Keratinocyte (primary cell): ENCODE measurements at regions not wholly inside any gene's neighbourhood (a gene's known extent, or its start where the extent isn't known, plus 50 kb on each side); places are given as distances from the start of the nearest gene placed in this dataset.

Source experiments
- DNase-seq: peaks from one replicate; pipeline ENCODE4 v3.0.0-alpha.2; 2011; ENCODE audit warnings: low read depth, missing footprints, low spot score
- FAIRE-seq: peaks from 2 replicates; lab custom pipeline; 2011; peaks lifted over from hg19 to GRCh38; lab: Jason Lieb, UNC
- H2AFZ ChIP-seq: 2 replicates; pipeline ENCODE4 v1.6.0; 2012; ENCODE audit warnings: low read length, control low read depth, inconsistent platforms; ENCODE audit not compliant: control insufficient read depth
- H3K27ac ChIP-seq: 2 replicates; pipeline ENCODE4 v1.5.1; 2011; ENCODE audit warnings: low read length; ENCODE audit not compliant: control insufficient read depth, insufficient read depth
- H3K27me3 ChIP-seq: 3 replicates; pipeline ENCODE4 v1.6.0; 2011; ENCODE audit warnings: low read length; ENCODE audit not compliant: control insufficient read depth, insufficient read depth; ENCODE audit errors: extremely low read depth
- H3K36me3 ChIP-seq, 2 experiments: 2 replicates in 1 of 2; 3 replicates in 1 of 2; pipeline ENCODE4 v1.5.1; 2011; ENCODE audit warnings: low read length in 2 of 2, mild to moderate bottlenecking in 1 of 2; ENCODE audit not compliant: control insufficient read depth in 2 of 2, insufficient read depth in 2 of 2; ENCODE audit errors: extremely low read depth in 1 of 2
- H3K4me1 ChIP-seq: 3 replicates; pipeline ENCODE4 v1.5.1; 2011; ENCODE audit warnings: low read length; ENCODE audit not compliant: control insufficient read depth, insufficient read depth; ENCODE audit errors: extremely low read depth
- H3K4me2 ChIP-seq: 3 replicates; pipeline ENCODE4 v1.6.0; 2011; ENCODE audit warnings: low read depth, low read length; ENCODE audit not compliant: control insufficient read depth, insufficient read depth; ENCODE audit errors: extremely low read depth
- H3K4me3 ChIP-seq, 3 experiments: fragments of 200-600 bp in 1 of 3; sonication (generic) in 1 of 3; 2 replicates in 2 of 3; 3 replicates in 1 of 3; pipeline ENCODE4 v1.5.1; 2011 to 2016; ENCODE audit warnings: low read length in 3 of 3, mild to moderate bottlenecking in 3 of 3, control low read depth in 2 of 3, inconsistent platforms in 1 of 3, low read depth in 1 of 3, mixed read lengths in 1 of 3, mixed run types in 1 of 3, moderate library complexity in 1 of 3; ENCODE audit not compliant: control insufficient read depth in 2 of 3, insufficient read depth in 2 of 3; ENCODE audit errors: extremely low read depth in 1 of 3
- H3K79me2 ChIP-seq: 2 replicates; pipeline ENCODE4 v1.6.0; 2012; ENCODE audit warnings: low read length; ENCODE audit not compliant: control insufficient read depth, insufficient read depth
- H3K9ac ChIP-seq: 3 replicates; pipeline ENCODE4 v1.6.0; 2011; ENCODE audit warnings: low read length; ENCODE audit not compliant: control insufficient read depth, insufficient read depth; ENCODE audit errors: extremely low read depth
- H3K9me1 ChIP-seq: 3 replicates; pipeline ENCODE4 v1.6.0; 2011; ENCODE audit warnings: low read length; ENCODE audit not compliant: control insufficient read depth, insufficient read depth; ENCODE audit errors: extremely low read depth
- H3K9me3 ChIP-seq: 2 replicates; pipeline ENCODE4 v1.5.1; 2012; ENCODE audit warnings: low read depth, low read length; ENCODE audit not compliant: control insufficient read depth
- H4K20me1 ChIP-seq: 3 replicates; pipeline ENCODE4 v1.6.0; 2011; ENCODE audit warnings: low read length; ENCODE audit not compliant: control insufficient read depth, insufficient read depth; ENCODE audit errors: extremely low read depth
- CTCF ChIP-seq, 3 experiments: IDR thresholded peaks in 1 of 3; conservative IDR thresholded peaks in 1 of 3; optimal IDR thresholded peaks in 1 of 3; 2 replicates in 2 of 3; 3 replicates in 1 of 3; pipeline versions ENCODE3 to v1.5.1; 2011; ENCODE audit warnings: low read length in 3 of 3, mild to moderate bottlenecking in 3 of 3, moderate library complexity in 2 of 3, control low read depth in 1 of 3, inconsistent platforms in 1 of 3; ENCODE audit not compliant: insufficient read depth in 2 of 3; ENCODE audit errors: extremely low read depth in 1 of 3
- EZH2 ChIP-seq: IDR thresholded peaks from one replicate; pipeline ENCODE4 v1.6.1; 2012; ENCODE audit warnings: inconsistent platforms, mild to moderate bottlenecking, low read length, moderate library complexity
- dilution Hi-C: fragments of 300-500 bp; cut with MboI; formaldehyde crosslinking; loops from one replicate; pipeline ENCODE4 v1.7.0; 2020; ENCODE audit warnings: low sequenced_read_pairs; ENCODE audit not compliant: extremely low pct_ligation_motif_present

- Histone ChIP-seq H3K9me1 (no peaks in the 10 kb centered on the region), H3K79me2 (no peaks in the 10 kb centered on the region), H3K9me3 (no peaks in the 10 kb centered on the region), H3K27me3 (no peaks in the 10 kb centered on the region), H3K9ac (no peak overlapping the region), H3K27ac (no peak overlapping the region), H3K4me1 (no peaks in the 10 kb centered on the region), H3K4me3 (no peak overlapping the region), H2AFZ (peak overlapping the region; percentile 13), H3K4me2 (no peak overlapping the region), H3K36me3 (no peaks in the 10 kb centered on the region), H4K20me1 (no peaks in the 10 kb centered on the region)
- TF ChIP-seq CTCF (optimal IDR thresholded peaks at IDR 0.05 in 1 of 3, IDR thresholded peaks at IDR 0.05 in 1 of 3, conservative IDR thresholded peaks at IDR 0.05 in 1 of 3; ENCODE audit: extremely low read depth in 1 of 3, insufficient read depth in 2 of 3, low read length in 3 of 3) (no peak), EZH2 (no peak)
- dilution Hi-C loops, result no loop called here
- no peak for FAIRE-seq
- DNase-seq, result no peak
These were observed 161.7 kb upstream of the CDH12 start for GRCh38 chr5:23014825-23015224.

- peak overlapping the region; percentile 96 for H2AFZ ChIP-seq
- H3K9ac ChIP-seq, result no peak overlapping the region
- H3K4me1 ChIP-seq, result no peaks in the 10 kb centered on the region
- no peak overlapping the region for H3K27ac ChIP-seq
- peak overlapping the region in 2 of 3 experiments; percentile 37 to 81 for H3K4me3 ChIP-seq
- H3K79me2 ChIP-seq, result no peaks in the 10 kb centered on the region
- H3K9me1 ChIP-seq, result no peaks in the 10 kb centered on the region
- no peaks in the 10 kb centered on the region for H3K9me3 ChIP-seq
- DNase-seq, result no peak
- peak overlapping the region; percentile 86 for H3K4me2 ChIP-seq
- no peaks in the 10 kb centered on the region for H4K20me1 ChIP-seq
- peak; percentile 51 for FAIRE-seq
- no peaks in the 10 kb centered on the region for H3K27me3 ChIP-seq
- no peaks in the 10 kb centered on the region for H3K36me3 ChIP-seq
- dilution Hi-C loops, result no loop called here
- no peak for TF ChIP-seq CTCF (optimal IDR thresholded peaks at IDR 0.05 in 1 of 3, IDR thresholded peaks at IDR 0.05 in 1 of 3, conservative IDR thresholded peaks at IDR 0.05 in 1 of 3; ENCODE audit: extremely low read depth in 1 of 3, insufficient read depth in 2 of 3, low read length in 3 of 3)
- no peak for TF ChIP-seq EZH2
These were observed 161.1 kb upstream of the CDH12 start for GRCh38 chr5:23014266-23014665.
